Mesendoderm (in vitro differentiated cells): ENCODE measurements at regions not wholly inside any gene's neighbourhood (a gene's known extent, or its start where the extent isn't known, plus 50 kb on each side); places are given as distances from the start of the nearest gene placed in this dataset.

Experiments used
- DNase-seq: peaks from one replicate; pipeline ENCODE4 v3.0.0; 2013
- H2AK5ac ChIP-seq: 2 replicates; pipeline ENCODE4 v1.6.1; 2013; ENCODE audit warnings: low read length, inconsistent platforms
- H2BK120ac ChIP-seq: 2 replicates; pipeline ENCODE4 v1.6.1; 2013; ENCODE audit warnings: low read depth, mild to moderate bottlenecking, low read length, moderate library complexity, mixed read lengths
- H2BK15ac ChIP-seq: replicated peaks from 2 replicates; pipeline ENCODE4 v1.6.1; 2013; ENCODE audit warnings: low read depth, mild to moderate bottlenecking, moderate library complexity
- H2BK5ac ChIP-seq: 2 replicates; pipeline ENCODE4 v1.6.1; 2013; ENCODE audit warnings: low read length, inconsistent platforms
- H3K18ac ChIP-seq: 2 replicates; pipeline ENCODE4 v1.6.1; 2013; ENCODE audit warnings: mild to moderate bottlenecking, low read length, mixed read lengths
- H3K23ac ChIP-seq: one replicate; pipeline ENCODE4 v1.6.1; 2013; ENCODE audit warnings: low read length
- H3K27ac ChIP-seq: 2 replicates; pipeline ENCODE4 v1.5.1; 2013; ENCODE audit warnings: low read depth, mild to moderate bottlenecking, inconsistent platforms, low read length, moderate library complexity
- H3K27me3 ChIP-seq: 2 replicates; pipeline ENCODE4 v1.6.1; 2013; ENCODE audit warnings: low read length, control low read depth, mild to moderate bottlenecking, inconsistent platforms; ENCODE audit not compliant: insufficient read depth, poor library complexity
- H3K36me3 ChIP-seq: 2 replicates; pipeline ENCODE4 v1.6.1; 2013; ENCODE audit warnings: low read length, inconsistent platforms; ENCODE audit not compliant: control insufficient read depth, insufficient read depth
- H3K4ac ChIP-seq: one replicate; pipeline ENCODE4 v1.6.1; 2013; ENCODE audit warnings: low read depth, mild to moderate bottlenecking, low read length, moderate library complexity
- H3K4me1 ChIP-seq: 2 replicates; pipeline ENCODE4 v1.6.1; 2013; ENCODE audit warnings: low read depth, low read length, inconsistent platforms; ENCODE audit not compliant: control insufficient read depth
- H3K4me2 ChIP-seq: 2 replicates; pipeline ENCODE4 v1.6.1; 2013; ENCODE audit warnings: low read length
- H3K4me3 ChIP-seq: 2 replicates; pipeline ENCODE4 v1.5.1; 2013; ENCODE audit warnings: mild to moderate bottlenecking, low read length
- H3K56ac ChIP-seq: one replicate; pipeline ENCODE4 v1.6.1; 2013; ENCODE audit warnings: low read length
- H3K79me1 ChIP-seq: 2 replicates; pipeline ENCODE4 v1.6.1; 2013; ENCODE audit warnings: low read length, inconsistent platforms
- H3K79me2 ChIP-seq: 2 replicates; pipeline ENCODE4 v1.6.1; 2013; ENCODE audit warnings: mild to moderate bottlenecking, low read length; ENCODE audit not compliant: control insufficient read depth, insufficient read depth
- H3K9ac ChIP-seq: 2 replicates; pipeline ENCODE4 v1.6.1; 2013; ENCODE audit warnings: low read length, inconsistent platforms
- H4K5ac ChIP-seq: one replicate; pipeline ENCODE4 v1.6.1; 2013; ENCODE audit warnings: low read length
- H4K8ac ChIP-seq: one replicate; pipeline ENCODE4 v1.6.1; 2013; ENCODE audit warnings: low read depth, mild to moderate bottlenecking, control low read depth, low read length, moderate library complexity
- WGBS: extraction: QIAGEN DNeasy Blood & Tissue Kit; methylation state at CpG from one replicate; pipeline ENCODE4 v1.1.7; 2013; ENCODE audit warnings: low lambda C conversion rate, missing lambda C conversion rate; ENCODE audit not compliant: insufficient coverage; ENCODE audit errors: extremely low coverage; 5-methylcytosine and 5-hydroxymethylcytosine counted together

DNA sequence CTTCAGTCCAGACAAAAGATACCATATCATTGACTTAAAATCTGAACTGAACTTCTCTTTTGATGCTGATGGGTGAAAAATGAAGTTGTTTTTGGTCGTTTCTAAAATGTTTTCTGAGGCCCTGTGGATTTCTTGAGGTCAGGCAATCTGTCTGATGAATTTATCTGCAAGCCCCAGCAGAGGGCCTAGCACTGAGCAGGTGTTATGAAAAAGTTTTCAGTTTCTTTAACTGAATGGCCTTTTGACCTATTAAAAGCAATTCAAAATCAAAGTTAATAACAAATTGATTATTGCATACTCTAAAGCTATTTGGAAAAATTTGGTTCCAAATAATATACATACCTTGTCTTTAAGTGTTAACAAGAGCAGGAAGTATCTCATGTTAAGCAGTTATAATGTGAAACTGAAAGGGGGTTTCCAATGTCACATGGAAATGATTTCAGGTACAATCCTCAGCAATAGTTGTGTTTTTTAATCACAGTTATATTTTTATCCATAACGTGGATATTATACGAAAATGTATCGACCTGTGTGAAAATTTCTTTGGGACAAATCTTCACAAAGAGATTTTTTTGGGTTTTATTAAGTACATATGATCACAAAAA lies 285.0 kb downstream of the SPANXN1 start:
- H3K4me3 ChIP-seq: no peak overlapping the region
- H2BK15ac ChIP-seq: no peak overlapping the region
- no peak overlapping the region for H4K8ac ChIP-seq
- H3K4me2 ChIP-seq: no peak overlapping the region
- no peaks in the 10 kb centered on the region for H3K4me1 ChIP-seq
- no peak overlapping the region for H3K27ac ChIP-seq
- no peak overlapping the region for H3K18ac ChIP-seq
- H4K5ac ChIP-seq: no peak overlapping the region
- no peaks in the 10 kb centered on the region for H3K36me3 ChIP-seq
- no peak overlapping the region for H2BK5ac ChIP-seq
- H3K27me3 ChIP-seq: no peaks in the 10 kb centered on the region
- no peak overlapping the region for H3K56ac ChIP-seq
- H3K4ac ChIP-seq: no peak overlapping the region
- H3K23ac ChIP-seq: no peak overlapping the region
- no CpG with 5 or more reads among the region's 4 CpGs for WGBS
- H2AK5ac ChIP-seq: no peak overlapping the region
- no peak overlapping the region for H3K9ac ChIP-seq
- no peaks in the 10 kb centered on the region for H3K79me1 ChIP-seq
- no peak overlapping the region for H2BK120ac ChIP-seq
- DNase-seq: no peak
- no peaks in the 10 kb centered on the region for H3K79me2 ChIP-seq

DNA sequence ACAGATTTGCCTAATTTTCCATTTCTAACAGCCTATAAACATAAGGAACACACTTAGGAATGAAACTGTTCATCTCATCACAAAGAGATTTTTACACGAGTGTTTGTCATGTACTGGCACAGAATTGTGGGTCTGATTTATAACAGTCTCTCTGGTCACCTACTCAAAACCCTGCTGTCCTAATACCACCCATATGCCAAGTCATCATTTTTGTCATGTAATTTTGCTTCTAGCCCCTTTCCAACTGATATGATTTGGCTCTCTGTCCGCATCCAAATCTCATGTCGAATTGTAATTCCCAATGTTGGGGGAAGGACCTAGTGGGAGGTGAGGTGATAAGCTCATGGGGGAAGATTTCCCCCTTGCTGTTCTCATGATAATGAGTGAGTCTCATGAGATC lies 284.1 kb upstream of the SLITRK2 start:
- Histone ChIP-seq H2BK5ac (no peak overlapping the region), H3K4me2 (no peak overlapping the region), H3K56ac (no peak overlapping the region), H2BK15ac (no peak overlapping the region), H3K23ac (no peak overlapping the region), H2AK5ac (no peak overlapping the region), H3K4me1 (no peaks in the 10 kb centered on the region), H3K9ac (no peak overlapping the region), H3K18ac (no peak overlapping the region), H2BK120ac (no peak overlapping the region), H4K8ac (no peak overlapping the region), H3K27ac (no peak overlapping the region), H4K5ac (no peak overlapping the region), H3K27me3 (no peaks in the 10 kb centered on the region), H3K36me3 (no peaks in the 10 kb centered on the region), H3K4me3 (no peak overlapping the region), H3K4ac (no peak overlapping the region), H3K79me2 (no peaks in the 10 kb centered on the region), H3K79me1 (no peaks in the 10 kb centered on the region)
- DNase-seq: no peak
- WGBS: no CpG with 5 or more reads among the region's 3 CpGs

DNA sequence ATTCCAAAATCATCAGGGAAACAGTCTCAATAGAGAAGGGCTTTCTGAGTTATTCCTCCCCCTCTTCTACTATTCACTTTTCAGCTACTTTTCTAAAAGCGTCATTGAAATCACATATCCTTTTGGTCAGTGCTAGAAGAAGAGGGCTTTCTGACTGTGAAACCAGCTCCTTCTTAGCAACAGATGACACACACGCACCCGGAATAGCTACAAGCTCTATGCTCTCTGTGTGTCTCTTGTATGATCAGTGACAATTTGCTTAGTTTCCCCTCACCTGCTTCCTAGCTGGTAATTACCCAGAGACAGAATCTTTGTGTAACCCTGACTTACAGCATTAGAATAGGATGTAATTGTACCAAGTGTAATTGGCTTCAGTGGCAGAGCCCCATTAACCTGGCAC lies 268.1 kb upstream of the SLITRK2 start:
- no peak overlapping the region for H3K23ac ChIP-seq
- no peak overlapping the region for H2AK5ac ChIP-seq
- H3K4ac ChIP-seq: no peak overlapping the region
- H3K27ac ChIP-seq: no peak overlapping the region
- H3K27me3 ChIP-seq: no peaks in the 10 kb centered on the region
- H3K18ac ChIP-seq: no peak overlapping the region
- WGBS: no CpG with 5 or more reads among the region's 3 CpGs
- no peak overlapping the region for H3K4me3 ChIP-seq
- no peaks in the 10 kb centered on the region for H3K36me3 ChIP-seq
- no peaks in the 10 kb centered on the region for H3K4me1 ChIP-seq
- DNase-seq: no peak
- no peak overlapping the region for H4K8ac ChIP-seq
- H2BK15ac ChIP-seq: no peak overlapping the region
- no peak overlapping the region for H3K9ac ChIP-seq
- no peak overlapping the region for H3K56ac ChIP-seq
- H2BK5ac ChIP-seq: no peak overlapping the region
- H3K4me2 ChIP-seq: no peak overlapping the region
- no peaks in the 10 kb centered on the region for H3K79me1 ChIP-seq
- H2BK120ac ChIP-seq: no peak overlapping the region
- no peak overlapping the region for H4K5ac ChIP-seq
- H3K79me2 ChIP-seq: no peaks in the 10 kb centered on the region

DNA sequence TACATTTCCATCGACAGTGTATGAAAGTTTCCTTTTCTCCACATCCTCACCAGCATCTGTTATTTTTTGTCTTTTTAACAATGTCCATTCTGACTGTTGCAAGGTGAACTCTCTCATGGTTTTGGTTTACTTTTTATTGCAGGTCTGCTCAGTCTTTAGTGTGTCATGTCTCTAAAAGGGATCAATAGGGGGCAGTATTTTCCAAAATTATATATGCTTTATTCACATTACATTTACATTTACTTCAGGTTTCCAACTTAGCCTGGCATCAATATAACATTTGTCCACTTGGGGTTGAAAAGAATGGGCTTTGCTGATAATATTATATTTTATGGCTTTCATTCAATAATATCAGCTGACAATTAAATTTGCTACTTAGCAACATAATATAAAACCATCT lies 265.0 kb upstream of the SLITRK2 start:
- Histone ChIP-seq H3K27me3 (no peaks in the 10 kb centered on the region), H2BK5ac (no peak overlapping the region), H3K4me2 (no peak overlapping the region), H4K5ac (no peak overlapping the region), H3K4me1 (no peaks in the 10 kb centered on the region), H2BK120ac (no peak overlapping the region), H3K18ac (no peak overlapping the region), H3K79me2 (no peaks in the 10 kb centered on the region), H2BK15ac (no peak overlapping the region), H2AK5ac (no peak overlapping the region), H3K9ac (no peak overlapping the region), H3K23ac (no peak overlapping the region), H4K8ac (no peak overlapping the region), H3K36me3 (no peaks in the 10 kb centered on the region), H3K56ac (no peak overlapping the region), H3K27ac (no peak overlapping the region), H3K4me3 (no peak overlapping the region), H3K79me1 (no peaks in the 10 kb centered on the region), H3K4ac (no peak overlapping the region)
- no CpG with 5 or more reads among the region's 1 CpG for WGBS
- no peak for DNase-seq

DNA sequence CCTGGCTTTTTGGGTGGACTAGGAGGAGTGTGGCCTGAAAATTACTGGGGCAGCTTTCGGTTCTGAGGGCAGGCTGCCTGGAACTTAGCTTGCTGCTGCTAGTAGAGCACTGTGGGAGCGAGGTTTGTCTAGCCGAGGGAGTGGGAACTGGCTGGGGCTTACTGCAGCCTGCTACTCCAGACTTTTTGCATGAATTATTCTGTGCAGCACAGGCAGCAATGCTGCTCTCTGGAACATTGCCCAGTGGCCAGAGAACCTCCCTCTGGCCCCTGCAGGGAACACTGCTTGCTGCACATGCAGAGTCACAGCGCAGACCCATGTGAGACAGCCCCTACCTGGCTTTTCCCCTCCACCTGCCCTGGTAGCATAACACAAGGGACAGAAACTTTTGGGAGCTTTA lies 263.9 kb upstream of the SLITRK2 start:
- Histone ChIP-seq H3K79me2 (no peaks in the 10 kb centered on the region), H3K56ac (no peak overlapping the region), H2BK15ac (no peak overlapping the region), H3K4me2 (no peak overlapping the region), H3K4me1 (no peaks in the 10 kb centered on the region), H3K4ac (no peak overlapping the region), H3K27ac (no peak overlapping the region), H2BK5ac (no peak overlapping the region), H3K4me3 (no peak overlapping the region), H3K9ac (no peak overlapping the region), H3K23ac (no peak overlapping the region), H3K18ac (no peak overlapping the region), H2BK120ac (no peak overlapping the region), H4K5ac (no peak overlapping the region), H3K36me3 (no peaks in the 10 kb centered on the region), H2AK5ac (no peak overlapping the region), H4K8ac (no peak overlapping the region), H3K27me3 (no peaks in the 10 kb centered on the region), H3K79me1 (no peaks in the 10 kb centered on the region)
- no peak for DNase-seq
- no CpG with 5 or more reads among the region's 4 CpGs for WGBS

DNA sequence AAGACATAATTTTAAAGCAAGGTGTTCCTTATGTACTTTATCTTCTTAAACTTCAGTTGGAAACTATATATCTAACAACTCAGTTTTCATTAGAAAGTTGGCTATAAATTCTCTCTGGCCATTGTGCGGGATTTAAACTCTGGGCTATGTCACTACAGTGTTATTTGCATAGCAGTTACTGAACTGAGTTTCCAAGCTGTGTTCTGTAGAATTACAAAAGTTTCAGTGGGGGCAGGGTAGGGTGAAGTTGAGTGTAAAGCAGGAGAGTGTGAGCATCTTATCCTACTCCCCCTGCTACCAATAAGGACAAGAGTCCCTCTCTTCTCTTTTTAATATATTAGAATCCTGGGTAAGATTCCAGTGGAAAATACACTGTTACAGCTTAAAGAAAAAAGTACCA lies 254.5 kb upstream of the SLITRK2 start:
- no peak overlapping the region for H4K8ac ChIP-seq
- no peak overlapping the region for H3K4ac ChIP-seq
- no peaks in the 10 kb centered on the region for H3K4me1 ChIP-seq
- no CpG with 5 or more reads among the region's 1 CpG for WGBS
- H2AK5ac ChIP-seq: no peak overlapping the region
- no peaks in the 10 kb centered on the region for H3K79me1 ChIP-seq
- no peak overlapping the region for H2BK15ac ChIP-seq
- H3K27ac ChIP-seq: no peak overlapping the region
- no peak overlapping the region for H3K4me3 ChIP-seq
- H3K23ac ChIP-seq: no peak overlapping the region
- no peak overlapping the region for H3K18ac ChIP-seq
- H3K9ac ChIP-seq: no peak overlapping the region
- H3K27me3 ChIP-seq: no peaks in the 10 kb centered on the region
- H4K5ac ChIP-seq: no peak overlapping the region
- no peak overlapping the region for H2BK5ac ChIP-seq
- no peaks in the 10 kb centered on the region for H3K36me3 ChIP-seq
- no peak overlapping the region for H3K4me2 ChIP-seq
- H2BK120ac ChIP-seq: no peak overlapping the region
- H3K56ac ChIP-seq: no peak overlapping the region
- no peak for DNase-seq
- H3K79me2 ChIP-seq: no peaks in the 10 kb centered on the region
